ENCODE measurements at regions not wholly inside any gene's neighbourhood (a gene's known extent, or its start where the extent isn't known, plus 50 kb on each side); places are given as distances from the start of the nearest gene placed in this dataset.

DNA sequence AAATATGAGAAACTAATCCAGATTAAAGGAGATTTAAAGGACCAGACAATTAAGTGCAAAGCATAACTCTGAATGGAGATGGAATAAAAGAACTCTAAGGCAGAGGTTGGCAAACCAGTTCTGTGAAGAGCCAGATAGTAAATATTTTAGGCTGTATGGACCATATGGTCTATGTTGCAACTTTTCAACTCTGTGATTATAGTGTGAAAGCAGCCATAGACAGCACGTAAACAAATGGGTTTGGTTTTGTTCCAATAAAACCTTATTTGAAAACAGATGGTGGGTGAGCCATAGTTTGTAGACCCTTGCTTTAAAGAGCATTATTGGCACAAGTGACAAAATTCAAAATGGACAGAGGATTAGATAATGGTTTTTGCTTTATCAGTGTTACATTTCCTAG lies 884.1 kb downstream of the CCSER2 start:
- DNase-seq (ENCODE audit: low read depth in 2 of 2), result no peak

DNA sequence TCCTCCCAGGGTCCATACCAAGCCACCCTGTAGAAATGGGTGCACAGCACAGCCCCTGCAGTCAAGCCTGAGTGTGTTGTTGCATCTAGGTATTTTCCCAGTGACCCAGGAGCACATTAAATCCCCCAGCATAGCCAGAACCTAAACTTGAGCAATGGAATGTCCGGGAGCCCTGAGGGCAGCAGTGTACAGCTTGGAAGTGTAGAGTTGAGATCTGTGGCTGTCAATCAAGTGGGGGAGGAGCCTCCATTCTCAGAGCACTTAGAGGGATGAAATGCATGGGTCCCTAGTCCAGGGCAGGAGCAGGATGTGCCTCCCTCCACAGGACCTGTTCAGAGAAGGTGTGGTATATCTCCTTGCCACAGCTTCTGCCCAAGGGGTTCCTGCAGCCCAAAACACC lies 885.1 kb downstream of the CCSER2 start:
- no peak for DNase-seq (ENCODE audit: low read depth in 2 of 2)

DNA sequence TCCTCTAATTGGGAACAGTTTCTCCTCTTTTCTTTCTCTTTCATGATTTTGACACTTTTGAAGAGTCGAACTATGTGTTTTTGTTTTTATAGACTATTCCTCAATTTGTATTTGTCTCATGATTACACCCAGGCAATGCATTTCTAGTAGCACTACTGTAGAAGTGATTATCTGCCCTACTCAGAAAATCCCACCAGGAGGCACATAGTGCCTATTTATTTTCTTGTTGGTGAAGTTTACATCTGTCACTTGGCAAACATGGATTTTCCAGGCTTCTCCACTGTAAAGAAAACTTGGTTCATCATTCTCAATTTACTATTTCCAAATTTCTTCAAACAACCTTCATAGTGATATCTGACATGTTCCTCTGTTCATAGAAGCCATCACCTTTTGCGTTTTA lies 893.9 kb downstream of the CCSER2 start:
- DNase-seq (ENCODE audit: low read depth in 2 of 2), result no peak

DNA sequence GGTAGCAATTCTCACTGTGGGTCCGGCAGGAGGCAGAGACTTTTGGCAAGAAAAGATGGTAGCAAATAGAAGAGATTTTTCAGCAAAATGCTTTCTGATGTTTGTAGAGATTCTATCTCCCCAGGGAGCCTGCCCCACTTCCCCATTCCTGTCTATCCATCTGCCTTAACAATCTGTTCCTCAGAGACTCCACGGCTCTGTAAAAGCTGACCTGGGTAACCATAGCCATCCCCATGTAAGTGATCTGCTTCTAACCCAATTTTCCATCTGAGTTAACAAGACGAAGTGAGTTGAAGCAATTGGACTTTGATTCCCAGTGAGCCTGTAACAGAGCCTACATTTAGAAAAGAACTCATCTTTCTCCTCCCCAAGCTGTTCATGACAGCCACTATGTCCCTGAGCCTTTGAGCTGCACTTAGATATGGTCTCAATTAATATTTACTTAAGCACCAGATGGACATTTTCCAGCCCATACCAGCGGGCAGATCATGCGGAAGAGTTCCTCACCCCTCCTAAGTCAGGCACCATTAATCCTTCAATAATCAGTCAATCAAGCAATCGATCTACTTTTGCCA lies 896.1 kb downstream of the CCSER2 start:
- no peak for DNase-seq (ENCODE audit: low read depth in 2 of 2)

DNA sequence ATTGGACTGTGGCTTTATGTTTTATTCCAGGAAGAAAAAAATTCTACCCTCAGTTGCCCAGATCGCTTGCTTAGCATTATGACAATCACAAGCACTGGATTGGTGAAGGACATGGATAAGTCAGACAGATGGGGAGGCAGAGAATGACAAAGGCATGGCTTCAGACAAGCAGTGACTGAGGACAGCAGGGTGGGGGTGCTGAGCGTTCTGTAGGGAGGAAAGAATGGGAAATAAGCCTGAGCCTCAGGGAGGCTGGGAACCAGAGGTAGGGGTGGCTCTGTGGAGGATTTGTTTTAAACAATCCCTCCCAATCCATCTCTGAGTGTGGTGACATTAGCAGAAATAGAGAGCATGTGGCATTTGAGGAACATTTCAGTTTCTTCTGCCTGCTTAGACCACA lies 896.9 kb downstream of the CCSER2 start:
- DNase-seq (ENCODE audit: low read depth in 2 of 2), result no peak

DNA sequence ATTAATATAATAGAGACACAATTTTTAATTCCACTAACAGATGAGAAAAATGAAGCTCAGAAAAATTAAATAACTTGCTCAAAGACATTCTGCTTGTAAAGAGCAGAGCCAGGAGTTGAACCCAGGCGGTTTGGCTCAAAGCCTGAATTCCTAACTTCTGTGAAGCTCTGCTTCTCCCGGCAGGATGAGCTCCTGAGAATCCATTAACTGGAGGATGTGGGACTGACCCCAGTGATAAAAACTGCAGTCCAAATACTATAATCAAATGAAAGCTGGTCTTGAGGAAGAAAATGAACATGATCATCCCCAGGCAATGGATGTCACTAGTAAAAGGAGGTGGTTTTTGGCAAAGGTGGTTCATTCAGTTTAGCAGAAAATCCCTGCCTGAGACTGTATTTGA lies 898.2 kb downstream of the CCSER2 start:
- DNase-seq (ENCODE audit: low read depth in 2 of 2), result no peak

DNA sequence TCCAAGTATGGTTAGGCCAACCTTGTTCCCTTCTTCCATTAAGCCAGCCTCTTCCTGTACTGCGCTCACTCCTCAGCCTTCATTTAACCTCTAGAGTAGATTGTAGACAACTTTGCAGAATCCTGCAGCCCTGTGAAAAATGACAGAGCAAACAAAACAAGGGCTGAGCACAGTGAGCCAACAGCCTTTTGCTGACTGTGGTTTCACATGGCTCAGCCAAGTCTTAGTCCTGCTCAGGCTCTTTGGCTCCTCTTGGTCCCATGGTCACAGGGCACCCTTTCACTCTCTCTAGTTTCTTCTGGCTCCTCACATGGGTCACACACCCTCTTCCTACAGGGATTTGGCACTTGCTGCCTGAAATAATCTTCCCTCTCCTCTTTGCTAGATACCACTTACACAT lies 900.3 kb downstream of the CCSER2 start:
- DNase-seq (ENCODE audit: low read depth in 2 of 2), result no peak

DNA sequence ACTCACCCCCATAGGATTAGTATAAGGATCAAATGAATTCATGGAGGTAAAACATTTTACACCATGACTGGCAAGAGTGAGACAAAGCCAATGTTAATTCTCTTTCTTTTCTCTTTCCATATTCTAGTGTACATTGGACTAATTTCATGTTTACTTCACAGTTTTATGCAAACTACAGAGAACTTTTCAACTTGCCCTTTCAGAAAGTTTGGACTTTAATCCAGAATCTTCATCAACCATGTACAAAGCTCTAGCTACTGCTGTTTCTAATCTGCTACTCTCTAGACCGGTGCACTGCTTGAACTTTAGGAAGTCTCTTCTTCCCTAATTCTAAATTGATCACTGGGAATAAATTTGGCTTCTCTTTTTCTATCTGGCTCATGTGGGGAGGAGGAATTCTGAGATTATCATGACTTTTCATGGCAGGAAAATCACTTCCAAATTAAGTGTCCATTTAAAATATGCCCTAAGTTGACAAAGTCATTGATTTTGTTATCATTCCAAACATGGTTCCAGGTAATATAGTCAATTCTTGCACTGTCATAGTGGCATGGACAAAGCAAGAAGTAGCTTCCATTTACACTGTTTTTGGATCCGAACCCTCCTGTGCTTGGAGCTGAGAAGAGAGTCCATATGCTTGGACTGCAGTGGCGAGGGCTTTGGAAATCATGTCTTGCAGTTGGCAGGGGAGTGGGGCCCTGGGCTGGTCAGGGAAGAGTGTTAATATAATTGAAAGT lies 903.3 kb downstream of the CCSER2 start:
- no peak for DNase-seq (ENCODE audit: low read depth in 2 of 2)

DNA sequence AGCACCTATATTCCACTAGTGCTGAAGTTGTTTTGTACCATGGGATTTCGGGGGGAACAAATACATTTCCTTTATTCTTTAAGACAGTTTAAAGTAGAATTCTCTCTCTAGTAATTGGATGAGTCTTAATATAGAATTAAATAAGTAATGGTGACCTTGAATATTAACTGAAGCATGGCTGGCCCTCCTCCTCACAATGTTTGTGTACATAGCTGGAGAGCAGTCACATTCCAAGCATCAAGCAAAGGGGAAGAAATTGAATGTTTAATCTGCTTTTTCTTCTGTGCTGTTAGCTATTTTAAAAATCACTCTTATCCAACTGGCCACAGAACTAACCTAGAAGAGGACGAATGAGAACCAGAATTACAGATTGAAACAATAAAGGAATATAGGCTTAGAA lies 906.9 kb downstream of the CCSER2 start:
- no peak for DNase-seq (ENCODE audit: low read depth in 2 of 2)

DNA sequence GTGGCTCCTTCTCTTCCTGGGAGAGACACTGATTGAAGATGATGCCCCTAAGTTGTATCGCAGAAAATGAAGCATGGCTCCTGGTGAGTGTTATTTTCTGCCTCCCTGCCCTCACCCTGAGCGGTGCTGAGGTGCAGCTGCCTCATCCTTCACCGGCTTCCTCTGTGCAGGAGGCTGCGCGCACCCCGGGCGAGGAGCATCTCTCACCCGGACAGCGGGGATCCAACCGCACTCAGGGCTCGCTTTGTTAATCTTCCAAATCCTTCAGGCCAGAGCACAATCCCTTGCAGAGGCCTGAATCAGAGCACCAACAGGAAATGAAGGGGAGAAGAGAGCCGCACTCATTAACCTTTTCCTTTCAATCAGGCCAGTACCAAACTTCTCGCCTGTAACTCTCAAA lies 910.3 kb downstream of the CCSER2 start:
- no peak for DNase-seq (ENCODE audit: low read depth in 2 of 2)

DNA sequence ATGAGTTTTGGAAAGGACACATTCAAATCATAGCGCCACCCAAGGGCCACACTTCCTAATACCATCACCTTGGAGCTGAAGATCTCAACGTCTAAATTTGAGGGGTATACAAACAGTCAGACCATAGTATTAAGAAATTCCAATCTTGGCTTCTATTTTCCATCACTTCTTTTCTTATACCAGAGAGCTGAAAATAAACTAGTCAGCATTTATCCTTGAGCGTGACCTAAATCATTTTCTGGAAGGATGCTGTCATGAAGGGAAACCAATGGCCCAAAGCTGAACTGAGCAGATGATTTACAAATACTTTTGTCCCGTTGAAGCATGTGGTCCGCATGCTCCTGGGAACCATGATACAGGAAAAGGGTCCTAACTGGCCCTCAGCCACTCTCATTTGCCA lies 921.9 kb downstream of the CCSER2 start:
- DNase-seq (ENCODE audit: low read depth in 2 of 2), result no peak

DNA sequence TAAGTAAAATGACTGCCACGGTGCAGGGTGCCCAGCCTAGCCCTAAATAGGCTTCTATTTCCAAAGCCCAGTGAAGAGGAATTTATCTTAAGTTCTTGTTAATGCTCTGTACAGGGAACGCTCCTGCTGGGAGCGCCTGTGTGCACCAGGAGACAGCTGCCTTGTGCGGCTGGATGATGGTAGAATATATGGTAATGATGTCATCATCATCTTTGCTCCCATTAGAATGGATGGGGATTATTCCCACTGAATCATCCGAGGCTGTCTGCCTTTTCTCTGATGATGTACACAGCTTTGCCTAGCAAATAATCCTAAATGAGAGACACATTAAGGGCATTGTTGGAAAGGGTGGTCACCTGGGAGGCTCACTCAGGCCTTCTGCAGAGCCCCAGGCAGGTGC lies 928.1 kb downstream of the CCSER2 start:
- no peak for DNase-seq (ENCODE audit: low read depth in 2 of 2)

DNA sequence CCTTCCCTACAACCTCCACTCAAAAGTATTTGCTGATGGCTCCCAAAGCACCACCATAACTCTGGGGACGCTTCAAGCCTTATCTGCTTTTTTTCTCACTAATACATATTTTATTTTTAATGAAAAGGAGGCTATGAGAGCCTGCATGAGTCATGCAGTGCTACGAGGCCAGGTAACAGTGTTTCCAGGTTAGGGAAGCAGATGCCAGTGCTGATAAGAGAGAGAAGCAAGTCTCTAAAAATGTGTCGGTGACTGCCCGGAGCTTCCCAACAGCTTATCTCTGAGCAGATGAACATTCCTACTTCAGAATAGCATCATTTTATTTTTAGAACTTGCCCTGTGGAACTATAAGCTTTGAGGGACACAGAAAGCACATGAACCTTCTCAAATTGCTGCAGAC lies 931.5 kb downstream of the CCSER2 start:
- DNase-seq (ENCODE audit: low read depth in 2 of 2), result no peak

DNA sequence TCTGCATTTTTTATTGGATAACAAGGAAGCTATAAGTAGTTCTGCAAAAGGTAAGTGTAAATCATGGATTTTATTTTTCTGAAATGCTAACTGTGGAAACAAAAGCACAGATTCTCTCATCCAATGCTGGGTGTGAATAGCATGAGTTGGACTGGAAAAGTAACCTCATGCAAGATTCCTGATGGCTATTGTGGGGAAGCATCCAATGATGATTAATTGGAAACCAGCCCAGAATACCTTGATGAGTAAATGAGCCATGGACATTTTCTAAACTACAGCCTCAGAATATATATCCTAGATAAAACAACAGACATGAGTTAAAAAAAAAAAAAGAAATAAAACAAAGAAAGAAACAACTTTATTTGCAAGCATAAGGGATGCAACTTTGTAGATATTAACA lies 934.6 kb downstream of the CCSER2 start:
- DNase-seq (ENCODE audit: low read depth in 2 of 2), result no peak

DNA sequence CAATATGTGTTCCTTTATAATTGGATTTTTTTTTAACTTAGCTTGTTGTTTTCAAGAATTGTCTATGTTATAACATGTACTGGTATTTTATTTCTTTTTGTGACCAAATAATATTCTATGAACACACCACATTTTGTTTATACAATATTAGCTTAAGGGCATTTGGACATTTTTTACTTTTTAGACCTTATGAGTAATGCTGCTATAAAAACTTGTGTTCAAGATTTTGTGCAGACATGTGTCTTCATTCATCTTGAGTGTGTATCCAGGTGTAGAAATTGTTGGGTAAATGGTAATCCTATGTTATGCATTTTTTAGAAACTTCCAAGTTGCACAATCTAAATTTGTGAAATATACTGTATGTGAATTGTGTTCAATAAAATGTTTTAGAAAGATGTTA lies 936.7 kb downstream of the CCSER2 start:
- no peak for DNase-seq (ENCODE audit: low read depth in 2 of 2)

DNA sequence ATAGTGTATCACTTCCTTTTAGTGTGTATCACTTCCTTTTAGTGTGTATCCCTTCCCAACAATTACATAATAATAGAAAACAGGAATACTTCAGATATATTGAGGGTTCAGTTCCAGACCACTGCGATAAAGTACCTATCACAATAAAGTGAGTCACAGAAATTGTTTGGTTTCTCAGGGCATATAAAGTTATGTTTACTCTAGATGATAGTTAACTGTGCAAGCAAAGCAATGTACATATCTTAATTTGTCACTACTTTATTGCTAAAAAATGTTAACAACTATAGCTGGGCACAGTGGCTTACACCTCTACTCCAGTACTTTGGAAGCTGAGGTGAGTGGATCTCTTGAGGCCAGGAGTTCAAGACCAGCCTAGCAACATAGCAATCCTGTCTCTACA lies 938.4 kb downstream of the CCSER2 start:
- DNase-seq (ENCODE audit: low read depth in 2 of 2), result no peak

DNA sequence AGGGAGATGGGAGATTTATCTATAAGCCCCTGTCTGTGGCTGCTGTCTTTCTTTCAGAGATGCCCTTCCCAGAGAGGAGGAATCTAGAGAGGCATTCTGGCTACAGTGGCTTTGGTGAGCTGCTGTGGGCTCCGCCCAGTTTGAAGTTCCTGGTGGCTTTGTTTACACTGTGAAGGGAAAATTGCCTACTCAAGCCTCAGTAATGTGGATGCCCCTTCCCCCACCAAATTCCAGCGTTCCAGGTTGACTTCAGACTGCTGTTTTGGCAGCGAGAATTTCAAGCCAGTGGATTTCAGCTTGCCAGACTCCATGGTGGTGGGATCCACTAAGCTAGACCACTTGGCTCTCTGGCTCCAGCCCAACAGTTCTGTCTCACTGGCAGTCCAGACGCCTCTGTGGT lies 951.6 kb downstream of the CCSER2 start:
- no peak for DNase-seq (ENCODE audit: low read depth in 2 of 2)

DNA sequence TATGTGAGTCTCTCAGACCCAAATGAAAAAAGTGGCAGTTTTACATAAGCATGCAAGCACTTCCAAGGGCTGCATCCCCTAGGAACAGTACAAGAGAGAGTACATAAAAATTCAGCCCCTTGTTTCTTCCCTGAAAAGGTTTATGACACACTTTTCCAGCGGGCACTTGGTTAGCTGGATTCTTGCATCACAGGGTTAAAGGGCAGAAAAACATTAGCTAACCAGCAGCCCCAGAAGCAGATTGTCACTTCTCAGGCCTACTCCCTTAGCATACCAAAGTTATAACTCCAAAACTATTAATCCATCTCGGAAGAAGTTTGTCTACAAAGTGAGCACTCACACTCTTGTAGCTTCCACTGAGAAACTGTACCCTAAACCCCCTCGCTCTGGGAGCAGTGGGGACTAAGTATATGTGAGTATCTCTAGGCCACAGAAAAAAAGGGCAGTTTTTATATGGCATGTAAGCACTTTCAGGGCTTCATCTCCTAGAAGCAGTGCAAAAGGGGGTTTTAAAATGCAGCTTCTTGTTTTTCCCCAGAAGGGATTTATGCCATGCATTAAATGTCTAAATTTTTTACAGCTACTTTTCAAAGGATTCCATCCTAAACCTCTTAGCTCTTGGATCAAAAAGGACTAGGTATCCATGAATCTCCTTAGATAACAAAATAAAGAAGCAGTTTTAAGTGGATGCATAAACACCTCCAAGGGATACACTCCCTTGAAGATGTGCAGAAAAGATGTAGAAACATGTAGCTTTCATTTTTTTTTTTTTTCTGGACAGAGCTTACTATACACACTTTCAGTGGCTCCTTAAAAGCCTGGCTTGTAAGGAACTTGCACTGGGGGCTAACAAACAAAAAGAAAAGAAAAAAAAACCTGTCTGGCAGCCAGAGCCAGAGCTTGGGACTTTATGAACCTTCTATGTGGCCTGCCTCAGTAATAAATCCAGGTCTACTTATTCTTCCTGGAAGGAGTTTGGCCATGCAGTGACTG lies 956.7 kb downstream of the CCSER2 start:
- no peak for DNase-seq (ENCODE audit: low read depth in 2 of 2)

DNA sequence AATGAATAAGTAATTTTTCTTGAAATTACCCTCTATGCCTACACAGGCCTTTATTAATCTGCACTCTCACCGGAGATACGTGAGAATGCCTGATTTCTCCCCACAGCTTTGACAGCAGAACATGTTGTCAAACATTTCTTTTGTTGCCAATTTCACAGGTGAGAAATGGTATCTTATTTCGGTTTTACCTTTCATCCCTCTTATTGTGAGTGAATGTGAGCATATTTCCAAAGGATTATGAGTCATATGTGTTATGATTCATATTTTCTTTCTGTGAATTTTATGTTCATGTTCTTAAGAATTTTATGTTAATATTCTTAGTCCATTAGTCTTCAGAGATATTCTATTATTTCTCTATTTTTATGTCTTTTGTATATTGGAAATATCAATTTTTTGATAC lies 965.1 kb downstream of the CCSER2 start:
- DNase-seq (ENCODE audit: low read depth in 2 of 2), result no peak

DNA sequence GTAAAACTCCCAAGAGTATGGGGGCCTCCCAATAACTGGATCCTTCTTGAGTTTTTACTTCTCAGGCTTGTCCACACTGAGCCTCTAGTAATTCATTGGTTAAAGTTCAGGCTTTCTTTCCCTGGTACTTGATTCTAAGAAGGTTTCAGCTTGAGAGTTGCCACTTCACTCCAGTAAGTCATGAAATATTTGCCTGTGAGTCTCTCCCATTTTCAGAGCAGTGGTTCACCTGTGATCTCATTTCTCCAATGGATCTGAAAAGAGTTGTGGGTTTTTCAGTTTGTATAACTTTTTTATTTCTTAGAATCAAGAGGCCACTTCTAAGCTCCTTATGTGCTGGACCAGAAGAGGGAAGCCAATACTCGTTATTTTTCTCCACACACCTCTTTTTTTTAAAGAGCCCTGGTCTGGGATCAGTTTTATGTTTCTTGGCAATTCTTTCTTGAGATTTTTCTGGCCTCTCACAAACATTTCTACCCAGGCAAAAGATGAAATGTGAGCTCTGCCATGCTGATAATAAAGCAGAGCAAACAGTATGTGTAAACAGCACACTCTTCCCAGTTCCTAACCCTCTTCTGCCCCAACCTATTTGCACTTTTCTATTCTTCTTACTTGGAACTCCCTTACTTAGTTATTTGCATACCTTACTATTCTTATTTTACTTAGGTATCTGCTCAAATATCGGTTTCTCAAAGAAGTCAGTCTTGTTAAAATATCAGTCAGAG lies 983.4 kb downstream of the CCSER2 start:
- DNase-seq (ENCODE audit: low read depth in 2 of 2), result no peak

DNA sequence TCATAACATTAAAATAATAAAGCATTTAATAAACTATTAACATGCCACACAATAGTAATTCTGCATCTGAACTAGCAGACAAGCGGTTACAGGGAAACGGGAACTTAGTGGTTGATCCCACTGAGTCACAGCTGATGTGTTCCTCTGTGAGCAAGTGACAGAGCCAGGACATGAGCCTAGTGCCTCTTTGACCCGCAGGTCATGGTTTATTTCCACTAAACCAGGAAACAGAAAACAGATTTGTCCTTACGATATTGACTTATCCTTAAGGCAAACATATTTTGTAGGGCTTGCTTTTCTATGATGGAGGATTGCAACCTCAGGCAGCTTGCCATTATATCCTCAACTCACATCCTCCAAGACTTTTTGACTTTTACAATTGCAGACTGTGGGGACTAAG lies 987.3 kb downstream of the CCSER2 start:
- no peak for DNase-seq (ENCODE audit: low read depth in 2 of 2)

DNA sequence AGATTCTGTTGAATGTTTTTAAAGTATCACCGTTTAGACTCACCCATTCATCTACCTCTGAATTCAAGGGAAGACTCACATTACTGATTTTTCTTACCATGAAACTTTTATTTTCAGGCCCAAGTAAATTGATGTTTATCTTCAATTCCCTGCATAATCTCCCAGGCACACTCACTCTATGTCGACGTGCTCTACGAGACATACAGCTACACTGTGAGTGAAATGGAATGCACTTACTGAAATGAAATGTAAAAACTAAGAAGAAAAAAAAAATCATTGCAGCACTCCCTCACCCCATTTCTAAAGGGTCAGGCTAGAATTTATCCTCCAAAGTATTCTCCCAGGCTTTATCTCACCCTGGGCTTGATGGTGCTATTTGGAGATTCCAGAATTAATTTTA lies 987.9 kb downstream of the CCSER2 start:
- no peak for DNase-seq (ENCODE audit: low read depth in 2 of 2)
